GM18907 (cell line): ENCODE measurements at regions not wholly inside any gene's neighbourhood (a gene's known extent, or its start where the extent isn't known, plus 50 kb on each side); places are given as distances from the start of the nearest gene placed in this dataset.

Experiments used
- ATAC-seq: cut with Tn5 transposase; IDR thresholded peaks from one replicate; pipeline ENCODE4 v1.9.1; 2021; ENCODE audit warnings: mild to moderate bottlenecking, moderate library complexity; ENCODE audit not compliant: unreplicated experiment

GRCh38 chr1:198032668-198033067 lies 115.5 kb downstream of the LHX9 start:
- ATAC-seq: no peak

GRCh38 chr1:198040880-198041279 lies 115.9 kb upstream of the NEK7 start:
- no peak for ATAC-seq

DNA sequence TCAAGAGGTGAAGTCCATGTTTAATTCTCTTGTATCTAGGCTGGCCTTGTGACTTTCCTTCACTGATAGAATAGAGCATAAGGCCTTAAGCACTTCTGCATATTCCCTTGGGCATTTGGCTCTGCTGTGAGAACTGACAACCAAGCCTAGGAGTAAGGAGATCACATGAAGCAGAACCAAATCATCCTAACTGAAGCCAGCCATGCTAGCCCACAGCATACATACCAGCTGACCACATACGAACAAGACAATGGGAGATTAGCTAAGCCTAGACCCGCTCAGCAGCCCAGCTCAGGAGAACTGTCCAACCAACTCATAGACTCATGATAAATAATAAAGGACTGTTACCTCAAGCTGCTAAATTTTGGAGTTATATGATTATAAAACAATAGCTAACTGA lies 114.6 kb upstream of the NEK7 start:
- no peak for ATAC-seq

DNA sequence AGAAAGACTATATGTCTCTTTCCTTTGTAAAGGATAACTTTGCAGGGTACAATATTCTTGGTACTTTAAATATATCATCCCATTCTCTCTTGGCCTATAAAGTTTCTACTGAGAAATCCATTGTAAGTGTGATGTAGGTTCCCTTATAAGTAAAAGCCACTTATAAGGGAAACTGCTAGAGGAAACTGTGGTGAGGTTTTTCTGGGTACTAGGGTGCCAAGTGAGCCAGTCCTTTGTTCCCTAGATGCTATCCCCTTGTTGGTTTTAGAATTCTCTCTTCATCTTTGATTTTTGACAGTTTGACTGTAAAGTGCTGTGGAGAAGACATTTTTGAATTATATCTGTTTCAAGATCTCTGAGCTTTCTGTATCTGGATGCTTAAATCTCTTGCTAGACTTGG lies 108.9 kb upstream of the NEK7 start:
- no peak for ATAC-seq

DNA sequence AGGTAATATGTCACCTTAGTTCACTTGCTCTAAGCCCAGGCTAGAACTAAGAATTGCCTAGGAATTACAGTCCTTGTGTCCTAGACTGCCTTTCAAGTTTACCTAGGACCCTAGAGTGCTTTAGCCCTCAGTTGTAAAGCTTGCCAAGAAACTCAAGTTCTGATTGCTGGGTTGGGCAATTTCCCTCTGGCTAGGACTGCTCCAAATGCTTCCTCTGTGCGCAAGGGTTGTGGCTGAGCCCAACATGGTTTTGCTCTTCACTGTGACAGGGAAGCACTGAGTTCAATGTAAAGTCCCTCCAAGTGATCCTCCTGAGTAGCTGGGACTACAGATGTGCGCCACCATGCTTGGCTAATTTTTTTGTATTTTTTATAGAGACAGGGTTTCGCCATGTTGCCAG lies 102.3 kb upstream of the NEK7 start:
- ATAC-seq: no peak

GRCh38 chr1:198056255-198056654 lies 100.5 kb upstream of the NEK7 start:
- peak; percentile 82 for ATAC-seq

DNA sequence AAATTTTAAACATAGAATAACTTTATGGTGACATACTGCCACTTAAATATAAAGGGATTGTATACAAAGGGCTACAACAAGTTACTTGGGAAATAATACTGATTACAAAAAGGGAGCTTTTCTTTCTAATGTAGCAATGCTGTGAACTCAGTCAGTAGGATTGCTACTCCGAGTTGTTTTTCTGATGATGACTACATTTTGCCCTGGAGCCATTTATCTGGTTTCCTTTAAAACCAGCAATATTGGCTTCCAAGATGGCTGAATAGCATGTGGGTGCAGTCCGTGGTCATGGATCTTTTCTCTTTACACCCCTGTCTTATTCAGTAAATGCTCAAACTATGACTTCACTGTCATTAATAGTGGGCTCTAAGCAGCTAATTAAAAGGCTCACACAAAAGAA lies 92.6 kb upstream of the NEK7 start:
- ATAC-seq: no peak

GRCh38 chr1:198068285-198068684 lies 88.5 kb upstream of the NEK7 start:
- ATAC-seq: no peak

DNA sequence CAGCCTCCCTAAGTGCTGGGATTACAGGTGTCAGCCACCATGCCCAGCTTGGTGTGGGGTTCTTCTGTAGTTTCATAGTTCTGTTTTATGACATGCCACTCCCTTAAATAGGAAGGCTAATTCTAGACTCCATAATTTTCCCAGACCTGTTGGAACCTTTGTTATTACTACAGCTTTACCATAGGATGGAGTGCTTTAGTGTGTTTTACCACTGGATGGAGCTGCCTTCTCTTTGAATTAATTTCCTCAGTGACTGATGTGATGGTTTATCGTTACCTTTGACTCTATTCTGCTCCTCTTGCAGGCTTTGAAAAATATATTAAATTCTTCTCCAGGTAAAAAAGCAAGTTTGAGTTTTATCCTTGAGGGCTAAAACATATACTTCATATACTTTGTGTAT lies 84.6 kb upstream of the NEK7 start:
- ATAC-seq: no peak

GRCh38 chr1:198075296-198075695 lies 81.5 kb upstream of the NEK7 start:
- no peak for ATAC-seq

DNA sequence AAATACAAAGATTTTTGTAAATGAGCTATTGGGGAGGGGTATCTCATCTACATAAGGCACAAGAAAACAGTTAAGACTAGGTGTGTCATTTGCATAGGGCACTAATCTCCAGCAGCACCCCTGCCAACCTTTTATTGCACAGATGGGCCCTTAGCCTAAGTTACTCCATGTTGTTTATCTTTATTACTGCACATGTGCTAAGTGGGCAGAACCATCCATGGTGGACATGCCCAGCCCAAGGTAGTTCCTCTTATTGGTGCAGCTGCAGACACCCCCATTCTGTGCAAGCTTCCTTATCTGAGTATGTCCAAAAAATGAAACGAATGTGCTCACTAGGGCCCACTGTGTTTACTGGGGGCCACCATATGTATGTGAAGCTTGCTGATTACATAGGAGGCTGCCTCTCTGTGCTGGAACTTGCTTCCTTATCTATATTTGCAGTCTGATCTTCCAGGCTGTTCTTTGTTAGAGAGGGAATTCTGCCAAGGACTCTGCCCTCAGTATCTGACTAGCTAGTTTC lies 77.3 kb upstream of the NEK7 start:
- ATAC-seq: no peak

DNA sequence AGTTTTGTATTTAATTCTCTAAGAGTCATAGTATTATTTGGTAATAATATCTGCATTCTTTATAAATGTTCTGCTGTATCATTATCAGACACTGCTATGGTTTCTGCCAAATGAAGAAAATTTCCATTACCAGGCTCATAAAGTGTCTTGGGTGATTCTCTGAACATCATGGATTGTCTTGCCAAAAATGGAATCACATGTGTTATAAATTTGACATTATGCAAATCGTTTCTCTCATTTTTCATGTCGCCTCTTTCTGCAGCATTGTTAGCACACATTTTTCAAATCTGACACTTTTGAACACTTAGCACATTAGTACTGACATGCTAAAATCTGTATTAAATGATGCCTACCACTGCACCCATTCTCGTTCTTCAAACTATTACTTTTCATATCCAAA lies 74.2 kb upstream of the NEK7 start:
- ATAC-seq: no peak

DNA sequence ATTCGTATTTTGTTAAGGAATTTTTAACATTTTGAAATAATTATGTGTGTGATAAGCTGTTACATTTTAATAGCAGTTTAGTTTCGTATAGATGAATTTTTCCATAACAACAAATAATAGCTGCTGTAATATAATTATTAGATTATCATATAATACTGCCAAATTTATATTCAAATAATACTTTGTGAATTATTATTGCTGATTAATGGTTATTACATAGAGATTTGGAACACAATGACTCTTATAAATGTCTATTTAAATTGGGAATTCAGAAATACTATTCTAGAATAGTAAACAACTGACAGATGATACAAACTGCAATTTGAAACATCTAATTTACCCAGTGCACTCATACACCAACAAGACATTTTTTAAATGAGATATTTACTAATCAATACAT lies 73.2 kb upstream of the NEK7 start:
- ATAC-seq: no peak

GRCh38 chr1:198084241-198084908 lies 72.4 kb upstream of the NEK7 start:
- no peak for ATAC-seq

DNA sequence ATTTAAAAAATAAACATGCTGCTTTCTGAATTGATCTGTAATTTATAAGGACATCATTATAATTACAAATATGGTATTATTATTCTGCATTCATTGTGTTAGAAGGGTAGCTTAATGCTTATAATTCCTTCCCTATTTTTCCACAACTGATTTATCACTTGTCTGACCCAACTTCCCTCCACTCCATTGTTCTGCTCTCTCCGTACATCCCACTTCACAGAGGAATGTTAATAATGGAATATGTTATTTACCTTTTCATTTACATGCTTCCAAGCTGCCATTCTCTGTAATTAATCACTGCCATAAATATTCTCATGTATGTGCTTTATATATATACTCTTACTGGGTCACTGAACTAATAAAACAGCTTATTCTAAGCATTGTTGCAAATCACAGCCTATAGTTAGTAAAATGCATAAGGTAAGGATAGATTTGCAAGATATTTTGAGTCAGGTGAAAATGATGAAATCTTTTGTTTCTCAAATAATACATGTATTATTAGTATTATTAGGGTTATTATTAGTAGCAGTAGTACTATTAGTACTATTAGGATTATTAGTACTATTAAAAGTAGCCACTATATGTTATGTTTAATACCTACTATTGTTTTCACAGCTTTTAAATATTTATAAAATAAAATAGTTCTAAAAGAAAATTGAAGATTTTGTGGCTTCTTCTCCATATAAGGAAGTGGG lies 70.6 kb upstream of the NEK7 start:
- no peak for ATAC-seq

GRCh38 chr1:198087831-198088230 lies 69.0 kb upstream of the NEK7 start:
- ATAC-seq: no peak

DNA sequence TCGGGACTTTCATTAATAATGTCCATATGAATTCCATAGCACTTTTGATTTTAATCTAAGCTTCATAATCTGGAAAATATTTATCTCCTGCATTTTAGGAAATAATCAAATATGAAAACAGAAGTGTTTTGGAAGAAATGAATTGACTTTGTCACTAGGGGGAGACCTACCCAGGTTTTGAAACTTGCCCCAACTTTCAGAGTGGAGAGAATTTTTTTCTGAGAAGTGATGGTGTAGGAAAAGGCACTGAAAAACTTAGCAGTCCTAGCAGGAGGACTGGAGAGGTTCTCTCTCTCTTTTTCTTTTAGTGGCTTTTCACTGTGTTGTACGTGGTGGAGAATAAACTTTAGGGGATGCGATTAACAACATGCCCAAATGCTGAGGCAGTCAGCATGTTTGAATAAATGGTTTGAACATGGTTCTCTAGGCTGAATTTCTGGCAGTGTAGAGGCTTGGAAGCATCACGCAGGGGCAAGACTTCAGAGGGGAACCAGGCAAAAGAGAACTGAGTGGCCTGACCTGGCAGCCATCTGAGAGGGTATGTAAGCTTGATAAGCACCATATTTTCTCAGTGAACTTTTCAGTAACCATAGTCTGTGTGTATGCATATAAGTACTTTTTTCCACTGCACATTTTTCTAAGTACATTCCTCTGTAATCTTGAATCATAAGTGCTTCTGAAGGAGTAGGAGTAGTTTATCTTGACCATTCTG lies 68.3 kb upstream of the NEK7 start:
- ATAC-seq: peak; percentile 59

GRCh38 chr1:198096390-198096789 lies 60.4 kb upstream of the NEK7 start:
- no peak for ATAC-seq

GRCh38 chr1:198099755-198100154 lies 57.0 kb upstream of the NEK7 start:
- ATAC-seq: no peak

- no peak for ATAC-seq
Observed at GRCh38 chr1:198101716-198102453, 54.9 kb upstream of the NEK7 start.

DNA sequence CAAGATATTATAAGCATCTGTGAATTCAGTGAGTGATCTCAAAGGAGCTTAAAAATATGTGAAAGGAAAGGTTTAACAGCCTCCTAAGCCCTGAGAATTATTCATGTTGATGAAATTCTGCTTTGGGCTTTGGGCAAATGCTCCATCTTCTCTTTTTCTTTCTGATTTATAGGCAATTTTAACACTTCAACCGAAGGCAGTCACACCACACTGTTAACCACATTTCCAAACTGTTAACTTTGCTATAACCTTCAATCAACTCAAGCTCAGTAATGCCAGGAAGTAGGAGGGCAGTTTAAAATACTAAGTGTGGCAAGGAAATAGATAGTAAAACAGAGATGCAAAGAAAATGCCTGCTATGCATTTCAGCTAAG lies 54.4 kb upstream of the NEK7 start:
- ATAC-seq: no peak
